ENCODE measurements at regions not wholly inside any gene's neighbourhood (a gene's known extent, or its start where the extent isn't known, plus 50 kb on each side); places are given as distances from the start of the nearest gene placed in this dataset.

GRCh38 chr5:2193142-2193541 is 310.4 kb upstream of the IRX4 start:
- TF ChIP-seq CTCF (IDR thresholded peaks at IDR 0.05), result no peak
- no peak for TF ChIP-seq POLR2A (IDR thresholded peaks at IDR 0.05)

All from lower leg skin (tissue), 3 donors.